H9 (cell line): ENCODE measurements at regions not wholly inside any gene's neighbourhood (a gene's known extent, or its start where the extent isn't known, plus 50 kb on each side); places are given as distances from the start of the nearest gene placed in this dataset.

Experiments used
- DNase-seq: peaks from one replicate; pipeline ENCODE4 v3.0.0-alpha.2; 2017
- H2AFZ ChIP-seq: one replicate; pipeline ENCODE4 v1.6.1; 2013; ENCODE audit warnings: mild to moderate bottlenecking, low read length, control low read depth, moderate library complexity
- H2AK5ac ChIP-seq: 2 replicates; pipeline ENCODE4 v1.6.1; 2013; ENCODE audit warnings: low read length, control low read depth, mixed read lengths; ENCODE audit not compliant: insufficient read length
- H2BK120ac ChIP-seq: one replicate; pipeline ENCODE4 v1.6.1; 2013; ENCODE audit warnings: low read depth, mild to moderate bottlenecking, low read length, control low read depth, inconsistent platforms; ENCODE audit not compliant: poor library complexity, severe bottlenecking
- H2BK12ac ChIP-seq: 2 replicates; pipeline ENCODE4 v1.6.1; 2013; ENCODE audit warnings: low read length, control low read depth, mixed read lengths, low read depth; ENCODE audit not compliant: insufficient read length
- H2BK15ac ChIP-seq: 2 replicates; pipeline ENCODE4 v1.6.1; 2013; ENCODE audit warnings: low read depth, low read length, control low read depth
- H2BK20ac ChIP-seq: one replicate; pipeline ENCODE4 v1.6.1; 2013; ENCODE audit warnings: low read depth, mild to moderate bottlenecking, low read length, control low read depth, inconsistent platforms; ENCODE audit not compliant: poor library complexity, severe bottlenecking
- H2BK5ac ChIP-seq: 2 replicates; pipeline ENCODE4 v1.6.1; 2013; ENCODE audit warnings: low read length, control low read depth, mixed read lengths; ENCODE audit not compliant: insufficient read length
- H3K14ac ChIP-seq: 2 replicates; pipeline ENCODE4 v1.6.1; 2013; ENCODE audit warnings: low read length, control low read depth; ENCODE audit not compliant: insufficient read depth
- H3K18ac ChIP-seq: 2 replicates; pipeline ENCODE4 v1.6.1; 2013; ENCODE audit warnings: low read depth, mild to moderate bottlenecking, mixed read lengths, low read length, control low read depth; ENCODE audit not compliant: insufficient read length
- H3K23ac ChIP-seq: 2 replicates; pipeline ENCODE4 v1.6.1; 2013; ENCODE audit warnings: low read length, control low read depth, mixed read lengths, low read depth; ENCODE audit not compliant: insufficient read length
- H3K23me2 ChIP-seq: 2 replicates; pipeline ENCODE4 v1.6.1; 2013; ENCODE audit warnings: low read depth, mild to moderate bottlenecking, mixed read lengths, low read length, control low read depth; ENCODE audit not compliant: insufficient read length, poor library complexity, severe bottlenecking
- H3K27ac ChIP-seq: 2 replicates; pipeline ENCODE4 v1.5.1; 2013; ENCODE audit warnings: low read length, control low read depth, mixed read lengths, low read depth; ENCODE audit not compliant: insufficient read length
- H3K27me3 ChIP-seq: 2 replicates; pipeline ENCODE4 v1.6.1; 2013; ENCODE audit warnings: low read length, control low read depth, inconsistent platforms; ENCODE audit not compliant: insufficient read depth
- H3K4ac ChIP-seq: 2 replicates; pipeline ENCODE4 v1.6.1; 2013; ENCODE audit warnings: low read depth, mild to moderate bottlenecking, control low read depth, inconsistent platforms, low read length, moderate library complexity
- H3K4me1 ChIP-seq: 2 replicates; pipeline ENCODE4 v1.6.1; 2013; ENCODE audit warnings: low read length, control low read depth, inconsistent platforms; ENCODE audit not compliant: insufficient read depth
- H3K4me2 ChIP-seq: 2 replicates; pipeline ENCODE4 v1.6.1; 2013; ENCODE audit warnings: low read length, control low read depth, mixed read lengths; ENCODE audit not compliant: insufficient read length, insufficient read depth
- H3K56ac ChIP-seq: 2 replicates; pipeline ENCODE4 v1.6.1; 2013; ENCODE audit warnings: low read depth, mild to moderate bottlenecking, mixed read lengths, low read length, control low read depth; ENCODE audit not compliant: insufficient read length
- H3K79me1 ChIP-seq: 2 replicates; pipeline ENCODE4 v1.6.1; 2013; ENCODE audit warnings: low read depth, mild to moderate bottlenecking, moderate library complexity, low read length, control low read depth, inconsistent platforms; ENCODE audit not compliant: insufficient read depth, poor library complexity, severe bottlenecking
- H3K79me2 ChIP-seq: 2 replicates; pipeline ENCODE4 v1.6.1; 2013; ENCODE audit warnings: low read length, control low read depth, inconsistent platforms; ENCODE audit not compliant: insufficient read depth
- H3K9ac ChIP-seq: 2 replicates; pipeline ENCODE4 v1.6.1; 2013; ENCODE audit warnings: low read length, control low read depth, mixed read lengths; ENCODE audit not compliant: insufficient read length; ENCODE audit errors: extremely low read depth
- H3K9me3 ChIP-seq: one replicate; pipeline ENCODE4 v1.6.1; 2013; ENCODE audit warnings: low read depth, low read length, inconsistent platforms; ENCODE audit not compliant: control insufficient read depth
- H3T11ph ChIP-seq: one replicate; pipeline ENCODE4 v1.6.1; 2013; ENCODE audit warnings: mild to moderate bottlenecking, low read length, control low read depth, inconsistent platforms
- H4K20me1 ChIP-seq: one replicate; pipeline ENCODE4 v1.6.1; 2013; ENCODE audit not compliant: control insufficient read depth, insufficient read length, insufficient read depth
- H4K5ac ChIP-seq: 2 replicates; pipeline ENCODE4 v1.6.1; 2013; ENCODE audit warnings: low read depth, mild to moderate bottlenecking, mixed read lengths, low read length, control low read depth; ENCODE audit not compliant: insufficient read length
- H4K8ac ChIP-seq: replicated peaks from 2 replicates; pipeline ENCODE4 v1.6.1; 2013; ENCODE audit warnings: low read length, control low read depth, mixed read lengths, low read depth; ENCODE audit not compliant: insufficient read length
- H4K91ac ChIP-seq: 2 replicates; pipeline ENCODE4 v1.6.1; 2013; ENCODE audit warnings: low read depth, mild to moderate bottlenecking, moderate library complexity, mixed read lengths, low read length, control low read depth; ENCODE audit not compliant: insufficient read length
- H3K27ac Mint-ChIP-seq, 3 experiments: 2 replicates in 2 of 3; 3 replicates in 1 of 3; pipeline ENCODE4 v1.8.0; 2020 to 2021; ENCODE audit warnings: mixed read lengths in 3 of 3, mild to moderate bottlenecking in 1 of 3, moderate library complexity in 1 of 3
- H3K27me3 Mint-ChIP-seq: 2 replicates; pipeline ENCODE4 v1.8.0; 2021; ENCODE audit warnings: low read depth, mild to moderate bottlenecking, moderate library complexity, mixed read lengths
- H3K36me3 Mint-ChIP-seq, 3 experiments: 2 replicates in 2 of 3; 3 replicates in 1 of 3; pipeline ENCODE4 v1.8.0; 2020 to 2021; ENCODE audit warnings: low read depth in 3 of 3, mixed read lengths in 3 of 3; ENCODE audit not compliant: insufficient read depth in 1 of 3
- H3K4me1 Mint-ChIP-seq, 2 experiments: 2 replicates each; pipeline ENCODE4 v1.8.0; 2020; ENCODE audit warnings: mixed read lengths in 2 of 2
- H3K4me3 Mint-ChIP-seq, 2 experiments: 2 replicates in 1 of 2; 3 replicates in 1 of 2; pipeline ENCODE4 v1.8.0; 2020 to 2021; ENCODE audit warnings: mild to moderate bottlenecking in 2 of 2, mixed read lengths in 2 of 2, moderate library complexity in 1 of 2
- H3K9me3 Mint-ChIP-seq, 2 experiments: 2 replicates in 1 of 2; 3 replicates in 1 of 2; pipeline ENCODE4 v1.8.0; 2020; ENCODE audit warnings: mild to moderate bottlenecking in 2 of 2, mixed read lengths in 2 of 2, moderate library complexity in 1 of 2
- WGBS: extraction: QIAGEN DNeasy Blood & Tissue Kit; methylation state at CpG from one replicate; pipeline ENCODE4 v1.1.7; 2013; ENCODE audit warnings: missing lambda C conversion rate, low lambda C conversion rate, mixed read lengths; ENCODE audit not compliant: insufficient read length; ENCODE audit errors: extremely low coverage; 5-methylcytosine and 5-hydroxymethylcytosine counted together
- TF ChIP-seq, protein P1 (sequence below): fragments of 200-600 bp; sonication (generic); conservative IDR thresholded peaks from 3 replicates; pipeline ENCODE4 v1.8.0; 2021; ENCODE audit warnings: antibody characterized with exemption, mild to moderate bottlenecking

GRCh38 chr18:60010984-60011383 is 111.2 kb downstream of the PMAIP1 start:
- no peak overlapping the region for H3K4me2 ChIP-seq
- Mint-ChIP-seq H3K4me3 (no peak overlapping the region), H3K27ac (no peak overlapping the region; a peak in 1 of 7 replicates), H3K36me3 (peaks cover 0 to 27% (median 5%) of the 10 kb centered on the region in 3 experiments; a peak in 4 of 7 replicates), H3K27me3 (no peaks in the 10 kb centered on the region), H3K4me1 (no peaks in the 10 kb centered on the region), H3K9me3 (peaks cover 12 to 13% of the 10 kb centered on the region in 2 experiments)
- no peak overlapping the region for H3K9ac ChIP-seq
- H3K4ac ChIP-seq: no peak overlapping the region
- H2AK5ac ChIP-seq: no peak overlapping the region
- H4K20me1 ChIP-seq: no peaks in the 10 kb centered on the region
- H3K14ac ChIP-seq: no peak overlapping the region
- H3K23ac ChIP-seq: no peak overlapping the region
- H2BK5ac ChIP-seq: no peak overlapping the region
- no peak overlapping the region for H2BK20ac ChIP-seq
- no peak overlapping the region for H2BK12ac ChIP-seq
- H4K5ac ChIP-seq: no peak overlapping the region
- no peaks in the 10 kb centered on the region for H3K79me2 ChIP-seq
- no peak overlapping the region for H2BK120ac ChIP-seq
- H4K8ac ChIP-seq: no peak overlapping the region
- H3T11ph ChIP-seq: no peak overlapping the region
- H3K56ac ChIP-seq: no peak overlapping the region
- no peaks in the 10 kb centered on the region for H3K4me1 ChIP-seq
- H4K91ac ChIP-seq: no peak overlapping the region
- no peaks in the 10 kb centered on the region for H3K27me3 ChIP-seq
- TF ChIP-seq, protein P1, sequence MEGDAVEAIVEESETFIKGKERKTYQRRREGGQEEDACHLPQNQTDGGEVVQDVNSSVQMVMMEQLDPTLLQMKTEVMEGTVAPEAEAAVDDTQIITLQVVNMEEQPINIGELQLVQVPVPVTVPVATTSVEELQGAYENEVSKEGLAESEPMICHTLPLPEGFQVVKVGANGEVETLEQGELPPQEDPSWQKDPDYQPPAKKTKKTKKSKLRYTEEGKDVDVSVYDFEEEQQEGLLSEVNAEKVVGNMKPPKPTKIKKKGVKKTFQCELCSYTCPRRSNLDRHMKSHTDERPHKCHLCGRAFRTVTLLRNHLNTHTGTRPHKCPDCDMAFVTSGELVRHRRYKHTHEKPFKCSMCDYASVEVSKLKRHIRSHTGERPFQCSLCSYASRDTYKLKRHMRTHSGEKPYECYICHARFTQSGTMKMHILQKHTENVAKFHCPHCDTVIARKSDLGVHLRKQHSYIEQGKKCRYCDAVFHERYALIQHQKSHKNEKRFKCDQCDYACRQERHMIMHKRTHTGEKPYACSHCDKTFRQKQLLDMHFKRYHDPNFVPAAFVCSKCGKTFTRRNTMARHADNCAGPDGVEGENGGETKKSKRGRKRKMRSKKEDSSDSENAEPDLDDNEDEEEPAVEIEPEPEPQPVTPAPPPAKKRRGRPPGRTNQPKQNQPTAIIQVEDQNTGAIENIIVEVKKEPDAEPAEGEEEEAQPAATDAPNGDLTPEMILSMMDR: no peak
- no peak overlapping the region for H2AFZ ChIP-seq
- no peak for DNase-seq
- H3K79me1 ChIP-seq: no peaks in the 10 kb centered on the region
- H3K23me2 ChIP-seq: no peaks in the 10 kb centered on the region
- no peaks in the 10 kb centered on the region for H3K9me3 ChIP-seq
- no peak overlapping the region for H2BK15ac ChIP-seq
- H3K18ac ChIP-seq: no peak overlapping the region
- H3K27ac ChIP-seq: no peak overlapping the region
- no CpG with 5 or more reads among the region's 35 CpGs for WGBS
